ENCODE measurements at regions not wholly inside any gene's neighbourhood (a gene's known extent, or its start where the extent isn't known, plus 50 kb on each side); places are given as distances from the start of the nearest gene placed in this dataset.

DNA sequence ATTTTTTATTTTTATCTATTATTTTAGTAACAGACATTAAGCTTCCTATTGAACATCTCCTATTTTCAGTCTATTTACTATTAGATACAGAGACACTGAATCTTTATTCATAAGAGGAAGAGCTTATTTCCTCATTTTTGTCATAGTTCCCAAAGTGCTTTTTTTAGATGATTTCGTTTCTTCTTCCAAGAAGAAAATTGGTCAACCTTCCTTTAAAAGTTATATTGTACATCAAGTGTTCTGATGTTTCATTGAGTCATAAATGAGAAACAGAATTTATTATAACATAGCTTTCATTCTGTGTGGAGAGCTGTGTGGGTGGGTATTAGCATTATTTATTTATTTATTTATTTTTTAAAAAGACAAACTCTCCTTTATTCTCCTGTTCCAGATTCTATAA is 50.6 kb upstream of the BACH1 start:
- intact Hi-C loops (cut with micrococcal nuclease) = no loop called here
- Mint-ChIP-seq H3K27ac (no peak overlapping the region), H3K4me3 (no peak overlapping the region), H3K9me3 (no peaks in the 10 kb centered on the region), H3K36me3 (ENCODE audit: low read depth) (no peaks in the 10 kb centered on the region), H3K27me3 (no peaks in the 10 kb centered on the region), H3K4me1 (peaks cover 6% of the 10 kb centered on the region)
- POLR2A ChIA-PET = interaction anchor here (0.6 to 1.4 kb wide), 5 partner anchors 29 to 171 kb away, joined by 3 to 5 read pairs (median 3); partner anchors contain the start of gene BACH1
- ATAC-seq (ENCODE audit: low read depth) (no peak), DNase-seq (no peak)
- TF ChIP-seq, protein P1, sequence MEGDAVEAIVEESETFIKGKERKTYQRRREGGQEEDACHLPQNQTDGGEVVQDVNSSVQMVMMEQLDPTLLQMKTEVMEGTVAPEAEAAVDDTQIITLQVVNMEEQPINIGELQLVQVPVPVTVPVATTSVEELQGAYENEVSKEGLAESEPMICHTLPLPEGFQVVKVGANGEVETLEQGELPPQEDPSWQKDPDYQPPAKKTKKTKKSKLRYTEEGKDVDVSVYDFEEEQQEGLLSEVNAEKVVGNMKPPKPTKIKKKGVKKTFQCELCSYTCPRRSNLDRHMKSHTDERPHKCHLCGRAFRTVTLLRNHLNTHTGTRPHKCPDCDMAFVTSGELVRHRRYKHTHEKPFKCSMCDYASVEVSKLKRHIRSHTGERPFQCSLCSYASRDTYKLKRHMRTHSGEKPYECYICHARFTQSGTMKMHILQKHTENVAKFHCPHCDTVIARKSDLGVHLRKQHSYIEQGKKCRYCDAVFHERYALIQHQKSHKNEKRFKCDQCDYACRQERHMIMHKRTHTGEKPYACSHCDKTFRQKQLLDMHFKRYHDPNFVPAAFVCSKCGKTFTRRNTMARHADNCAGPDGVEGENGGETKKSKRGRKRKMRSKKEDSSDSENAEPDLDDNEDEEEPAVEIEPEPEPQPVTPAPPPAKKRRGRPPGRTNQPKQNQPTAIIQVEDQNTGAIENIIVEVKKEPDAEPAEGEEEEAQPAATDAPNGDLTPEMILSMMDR (IDR thresholded peaks at IDR 0.05) = no peak
- CTCF ChIA-PET = interaction anchor here (1.4 kb wide), 1 partner anchor 124 kb away, joined by 3 read pairs; no protein-coding TSS in a partner anchor

All from activated B cell treated with CpG ODN at 0.5 μM for 24 hours (primary cell).